Islet of Langerhans (tissue), 1 donor: ENCODE measurements at regions not wholly inside any gene's neighbourhood (a gene's known extent, or its start where the extent isn't known, plus 50 kb on each side); places are given as distances from the start of the nearest gene placed in this dataset.

ENCODE experiments used
- FAIRE-seq: peaks from one replicate; lab custom pipeline; 2011; peaks lifted over from hg19 to GRCh38; lab: Jason Lieb, UNC

- no peak for FAIRE-seq
Measured at GRCh38 chr11:11173316-11174025, 179.6 kb downstream of the CSNK2A3 start.

DNA sequence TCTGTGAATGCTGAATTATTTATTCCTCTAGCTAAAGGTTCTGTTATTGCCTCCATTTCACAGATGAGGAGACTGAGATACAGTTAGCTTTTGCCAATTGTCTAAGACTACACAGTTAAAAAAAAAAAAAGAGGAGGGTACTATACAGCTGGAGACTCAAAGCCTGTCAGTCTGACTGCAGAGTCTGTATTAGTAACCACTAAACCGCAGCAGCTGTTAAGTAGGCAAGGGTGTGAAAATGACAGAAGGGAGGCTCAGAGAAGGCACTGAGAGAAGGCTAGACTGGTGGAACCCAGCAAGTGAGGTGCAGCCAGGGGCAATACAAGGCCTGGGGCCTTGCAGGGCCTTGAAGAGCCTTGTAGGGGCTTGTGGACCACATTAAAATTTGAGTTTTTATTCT lies 181.2 kb downstream of the CSNK2A3 start:
- FAIRE-seq = no peak

DNA sequence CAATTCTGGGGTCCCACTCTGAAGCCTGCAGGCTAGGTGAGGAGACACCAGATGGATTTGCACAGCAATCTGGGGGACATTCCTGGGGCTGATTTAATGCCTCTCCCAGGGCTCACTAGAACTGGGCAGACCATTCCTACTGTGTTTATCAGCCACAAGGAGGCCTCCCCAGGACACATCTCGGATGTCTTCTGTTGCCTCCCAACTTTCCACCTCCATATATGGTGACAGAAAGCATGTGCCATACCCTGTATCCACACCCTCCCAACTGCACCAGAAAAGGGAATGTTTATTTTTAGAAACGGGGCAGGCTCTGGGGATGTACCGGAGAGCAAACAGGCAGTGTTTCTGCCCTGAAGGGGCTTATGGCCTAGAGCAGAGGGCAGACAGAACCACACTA lies 181.8 kb downstream of the CSNK2A3 start:
- no peak for FAIRE-seq

- no peak for FAIRE-seq
Measured at GRCh38 chr11:11170352-11171084, 182.5 kb downstream of the CSNK2A3 start.

GRCh38 chr11:11169715-11170351 lies 183.2 kb downstream of the CSNK2A3 start:
- FAIRE-seq = no peak

GRCh38 chr11:11167806-11168205 lies 185.2 kb downstream of the CSNK2A3 start:
- no peak for FAIRE-seq

DNA sequence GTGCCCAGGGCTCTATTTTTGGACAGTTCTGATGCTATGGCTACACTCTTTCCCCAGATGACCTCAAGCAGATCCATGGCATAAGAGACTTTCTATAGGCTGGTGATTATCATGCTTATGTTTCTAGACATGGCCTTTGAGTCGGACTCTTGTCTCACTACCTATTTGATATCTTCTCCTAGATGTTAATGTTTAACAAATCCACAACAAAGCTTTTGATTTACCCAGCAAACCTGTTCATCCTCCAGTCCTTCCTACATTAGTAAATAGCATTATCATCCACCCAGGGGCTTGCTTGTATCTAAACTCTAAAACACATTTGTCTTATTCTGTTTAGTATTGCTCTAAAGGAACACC lies 188.7 kb downstream of the CSNK2A3 start:
- FAIRE-seq = no peak

DNA sequence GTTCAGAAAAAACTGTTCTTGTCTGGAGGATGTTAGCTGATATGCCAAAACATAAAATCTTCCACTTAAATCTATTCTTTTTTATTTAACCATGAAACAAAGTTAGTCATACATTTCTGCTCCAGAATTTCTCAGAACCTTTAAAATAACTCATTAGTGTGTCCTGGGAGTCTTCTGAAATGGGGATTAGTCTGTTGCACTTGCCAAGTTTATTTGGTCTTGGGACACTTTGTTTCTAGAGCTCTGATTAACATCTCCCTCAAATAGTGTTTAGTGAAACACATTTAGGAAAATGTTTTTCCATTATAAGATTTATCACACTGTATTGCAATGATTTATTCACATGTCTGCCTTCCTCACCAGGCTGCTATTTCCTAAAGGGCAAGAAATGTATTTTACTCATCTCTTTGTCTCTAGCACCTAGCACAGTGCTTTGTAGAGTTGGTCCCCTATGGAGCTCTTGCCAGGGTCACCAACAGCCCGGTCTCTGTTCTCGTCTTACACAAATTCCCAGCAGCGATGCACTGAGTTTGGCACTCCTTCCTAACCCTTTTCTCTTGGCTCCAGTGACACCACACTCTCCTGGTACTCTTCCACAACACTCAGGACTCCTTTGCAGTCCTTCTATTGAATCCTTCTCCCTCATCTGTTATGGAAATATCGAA lies 189.2 kb downstream of the CSNK2A3 start:
- no peak for FAIRE-seq

GRCh38 chr11:11163236-11163635 lies 189.8 kb downstream of the CSNK2A3 start:
- no peak for FAIRE-seq

GRCh38 chr11:11157185-11157584 lies 195.9 kb downstream of the CSNK2A3 start:
- FAIRE-seq = no peak

DNA sequence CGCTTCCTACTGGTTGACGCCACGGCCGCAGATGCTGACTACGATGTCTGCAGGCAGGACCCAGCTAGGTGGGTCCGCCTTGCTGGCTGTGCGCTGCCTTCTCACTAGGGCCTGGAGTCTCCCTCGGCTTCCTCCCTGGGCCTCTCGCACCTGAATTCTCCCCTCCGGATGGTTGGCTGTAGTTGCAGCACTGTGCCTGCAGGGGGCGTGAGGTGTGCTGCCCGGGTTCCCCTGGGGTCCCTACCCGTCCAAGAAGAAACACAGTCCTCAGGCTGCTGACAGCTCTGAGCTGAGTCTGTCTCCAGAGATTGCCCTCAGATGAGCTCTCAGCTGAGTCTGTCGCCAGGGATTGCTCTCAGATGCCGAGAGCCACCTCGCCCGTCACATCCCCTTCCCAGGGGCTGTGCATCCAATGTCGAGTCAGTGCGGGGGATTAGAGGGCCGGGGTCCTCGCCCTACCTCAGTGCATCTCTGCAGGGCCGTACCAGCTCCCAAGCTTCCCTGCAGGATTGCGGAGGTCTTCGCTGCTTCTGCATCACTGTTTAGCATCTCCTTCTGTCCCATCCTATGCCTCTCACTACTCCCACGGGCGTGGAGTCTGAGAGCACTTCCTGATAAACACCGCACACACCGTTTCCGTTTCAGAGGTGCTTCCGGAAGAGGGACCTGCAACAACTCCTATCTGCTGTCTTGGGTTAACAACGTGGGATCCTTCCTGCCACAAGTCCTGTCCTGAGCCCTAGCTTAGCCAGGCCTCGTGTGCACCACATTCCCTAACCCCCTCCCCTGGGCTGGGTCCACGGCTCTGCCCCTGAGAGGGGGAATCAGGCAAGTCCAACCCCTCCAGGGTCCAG lies 196.9 kb downstream of the CSNK2A3 start:
- FAIRE-seq = no peak

DNA sequence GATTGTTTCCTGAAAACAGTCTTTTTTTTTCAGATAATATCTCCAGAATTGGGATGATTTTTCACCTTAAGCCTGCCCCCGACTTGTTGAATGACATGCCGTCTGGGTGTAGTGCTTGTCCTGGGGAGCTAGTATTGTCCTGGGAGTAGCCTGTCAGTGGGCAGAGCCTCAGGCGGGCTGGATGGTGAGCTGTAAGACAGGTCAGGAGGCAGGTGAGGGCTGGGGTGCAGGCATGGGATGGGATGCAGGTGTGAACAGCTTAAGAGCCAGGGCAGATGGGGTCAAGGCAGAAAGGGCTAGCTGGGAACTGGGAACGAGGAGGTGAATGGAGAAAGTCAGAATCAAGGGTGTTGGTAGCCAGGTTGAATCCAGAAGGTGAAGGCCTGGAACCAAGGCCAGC lies 200.2 kb downstream of the CSNK2A3 start:
- no peak for FAIRE-seq

GRCh38 chr11:11149671-11150459 lies 203.2 kb downstream of the CSNK2A3 start:
- no peak for FAIRE-seq

DNA sequence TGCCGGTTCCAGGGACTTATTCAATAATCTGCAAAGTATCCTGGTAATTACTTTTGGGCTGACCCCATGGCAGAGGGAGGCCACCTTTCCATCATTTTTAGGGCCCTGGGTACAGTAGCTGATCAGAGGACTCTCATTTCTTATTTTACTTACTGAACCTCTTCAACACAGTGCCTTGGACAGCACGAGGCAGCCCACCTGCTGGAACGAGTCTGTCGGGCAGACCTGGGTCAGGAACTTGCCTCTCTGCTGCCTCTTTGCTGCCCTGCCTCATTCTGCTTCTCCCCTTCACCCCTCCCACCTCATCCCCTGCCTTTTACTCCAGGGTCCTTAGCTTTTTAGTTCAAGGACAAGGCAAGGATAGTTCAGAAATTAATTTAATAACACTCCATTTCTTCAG lies 204.5 kb downstream of the CSNK2A3 start:
- FAIRE-seq = no peak

DNA sequence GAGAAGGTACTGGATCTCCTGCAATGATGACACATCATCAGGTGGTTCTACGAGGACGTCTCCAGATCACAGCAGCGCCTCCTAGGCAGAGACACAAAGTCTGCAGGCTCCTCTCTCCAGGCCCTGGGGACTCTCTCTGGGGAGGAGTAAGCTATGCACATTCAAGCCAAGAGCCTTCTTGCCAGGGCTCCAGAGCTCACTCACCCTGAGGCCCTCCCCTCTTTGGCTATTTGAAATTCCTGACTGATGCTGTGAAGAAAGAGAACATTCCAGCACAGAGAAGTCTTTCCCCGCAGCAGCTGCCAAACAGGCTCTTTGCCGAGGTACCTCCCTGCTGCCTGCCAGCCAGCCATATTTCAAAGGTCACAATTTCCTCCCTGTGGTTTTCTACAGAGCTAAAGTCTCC lies 204.9 kb downstream of the CSNK2A3 start:
- no peak for FAIRE-seq

DNA sequence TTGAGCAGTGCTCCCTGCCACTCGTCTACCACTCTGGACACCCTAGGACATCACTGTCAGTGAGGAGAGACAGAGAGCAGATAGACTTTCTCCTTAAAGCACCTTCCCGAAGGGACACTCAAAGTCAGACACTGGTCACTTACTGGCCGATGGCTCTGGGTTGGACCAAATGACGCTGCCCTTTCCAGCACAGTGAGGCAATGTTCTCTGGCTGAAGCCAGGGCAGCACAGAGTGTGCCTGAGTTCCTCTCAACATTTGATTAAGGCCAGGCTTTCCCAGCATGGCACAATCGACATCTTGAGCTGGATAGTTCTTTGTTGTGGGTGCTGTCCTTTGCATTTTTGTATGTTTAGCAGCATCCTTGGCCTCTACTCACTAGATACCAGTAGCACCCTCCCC lies 206.2 kb downstream of the CSNK2A3 start:
- no peak for FAIRE-seq

- FAIRE-seq = no peak
Measured at GRCh38 chr11:11143849-11144248, 209.2 kb downstream of the CSNK2A3 start.

DNA sequence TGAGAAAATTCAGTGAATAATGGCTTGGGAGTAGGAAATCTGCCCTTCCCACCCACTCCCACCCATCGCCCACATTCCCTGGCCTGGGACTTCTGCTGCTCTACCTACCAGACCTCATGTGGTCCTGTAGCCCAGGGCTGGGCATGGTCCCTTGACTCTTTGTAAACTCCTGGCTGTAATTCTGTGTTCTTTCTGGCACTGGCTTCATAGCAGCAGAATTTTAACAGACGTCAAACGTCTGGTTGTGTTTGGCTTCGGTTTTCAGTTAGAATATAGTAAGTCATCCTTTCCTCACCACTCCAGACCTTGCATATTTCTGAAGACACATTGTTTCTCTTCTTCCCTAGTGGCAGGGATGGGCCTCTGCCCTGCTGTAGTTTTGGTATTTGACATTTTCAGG lies 210.6 kb downstream of the CSNK2A3 start:
- FAIRE-seq = no peak

DNA sequence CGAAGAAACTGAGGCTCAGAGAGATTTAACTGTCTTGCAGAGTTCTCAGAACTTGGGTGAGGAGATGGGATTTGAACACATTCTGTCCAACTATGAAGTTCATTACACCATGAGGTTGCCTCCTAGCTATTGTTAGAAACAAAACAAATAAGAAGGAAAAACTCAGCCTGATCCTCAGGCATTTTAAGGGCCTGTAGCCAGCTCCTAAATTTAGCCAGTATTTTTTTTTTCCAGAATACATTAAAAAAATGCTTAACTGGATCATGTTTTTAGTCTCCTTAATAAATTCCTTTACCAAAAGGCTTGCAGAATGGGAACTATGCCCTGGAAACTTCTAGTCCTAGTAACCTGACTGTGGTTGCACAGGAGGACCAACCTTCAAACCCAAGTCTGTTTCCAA lies 212.0 kb downstream of the CSNK2A3 start:
- no peak for FAIRE-seq

- FAIRE-seq = no peak
Measured at GRCh38 chr11:11140510-11140909, 212.5 kb downstream of the CSNK2A3 start.

DNA sequence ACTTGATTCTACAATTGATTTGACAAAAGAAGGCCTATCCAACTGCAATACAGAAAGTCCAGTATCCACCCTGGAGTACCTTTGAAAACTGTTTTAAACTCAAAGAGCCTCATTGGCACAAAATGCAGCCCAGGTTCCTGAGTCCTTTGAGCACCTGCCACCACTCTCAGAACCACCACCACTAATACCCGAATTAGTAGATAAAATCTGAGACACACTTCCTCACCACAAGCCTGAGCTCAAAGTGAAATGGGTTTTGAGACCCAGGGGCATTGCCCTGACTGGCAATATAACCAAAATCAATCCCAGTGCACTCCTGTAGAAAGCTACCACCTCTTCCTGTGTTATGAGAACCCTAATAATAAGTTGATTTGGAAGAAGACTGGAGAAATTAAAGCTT lies 215.7 kb downstream of the CSNK2A3 start:
- no peak for FAIRE-seq
